ENCODE measurements at regions not wholly inside any gene's neighbourhood (a gene's known extent, or its start where the extent isn't known, plus 50 kb on each side); places are given as distances from the start of the nearest gene placed in this dataset.

DNA sequence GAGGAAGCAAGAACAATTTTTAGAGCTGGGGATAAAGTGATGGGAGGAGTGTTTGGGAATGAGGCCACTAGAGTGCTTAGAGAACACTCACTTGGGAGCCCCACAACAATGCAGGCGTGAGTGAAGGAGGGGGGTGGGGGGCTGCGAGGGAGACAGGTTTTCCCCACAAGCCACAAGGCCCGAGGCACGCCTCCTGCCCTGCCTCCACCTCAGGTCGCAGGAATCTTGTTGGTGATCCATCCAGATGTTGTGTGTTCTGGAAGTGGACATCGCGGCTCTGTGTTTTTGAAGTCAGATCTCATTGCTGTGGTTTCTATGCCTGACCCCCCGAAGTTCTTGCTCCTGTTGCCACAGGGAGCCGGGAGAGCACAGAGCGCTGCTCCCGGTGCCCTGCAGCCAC is 178.0 kb upstream of the BMPER start:
- TF ChIP-seq, protein P1, sequence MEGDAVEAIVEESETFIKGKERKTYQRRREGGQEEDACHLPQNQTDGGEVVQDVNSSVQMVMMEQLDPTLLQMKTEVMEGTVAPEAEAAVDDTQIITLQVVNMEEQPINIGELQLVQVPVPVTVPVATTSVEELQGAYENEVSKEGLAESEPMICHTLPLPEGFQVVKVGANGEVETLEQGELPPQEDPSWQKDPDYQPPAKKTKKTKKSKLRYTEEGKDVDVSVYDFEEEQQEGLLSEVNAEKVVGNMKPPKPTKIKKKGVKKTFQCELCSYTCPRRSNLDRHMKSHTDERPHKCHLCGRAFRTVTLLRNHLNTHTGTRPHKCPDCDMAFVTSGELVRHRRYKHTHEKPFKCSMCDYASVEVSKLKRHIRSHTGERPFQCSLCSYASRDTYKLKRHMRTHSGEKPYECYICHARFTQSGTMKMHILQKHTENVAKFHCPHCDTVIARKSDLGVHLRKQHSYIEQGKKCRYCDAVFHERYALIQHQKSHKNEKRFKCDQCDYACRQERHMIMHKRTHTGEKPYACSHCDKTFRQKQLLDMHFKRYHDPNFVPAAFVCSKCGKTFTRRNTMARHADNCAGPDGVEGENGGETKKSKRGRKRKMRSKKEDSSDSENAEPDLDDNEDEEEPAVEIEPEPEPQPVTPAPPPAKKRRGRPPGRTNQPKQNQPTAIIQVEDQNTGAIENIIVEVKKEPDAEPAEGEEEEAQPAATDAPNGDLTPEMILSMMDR (IDR thresholded peaks at IDR 0.05; ENCODE audit: poor library complexity), result no peak
- TF ChIP-seq EZH2 (IDR thresholded peaks at IDR 0.05; ENCODE audit: borderline replicate concordance) (no peak), EZH2phosphoT487 (IDR thresholded peaks at IDR 0.05; ENCODE audit: low read depth, severe bottlenecking, unreplicated experiment) (no peak)
- H3K27ac ChIP-seq, result no peak overlapping the region
- no peak for DNase-seq (ENCODE audit: low spot score)
- no peaks in the 10 kb centered on the region for H3K79me2 ChIP-seq
- WGBS (ENCODE audit: low lambda C conversion rate, missing lambda C conversion rate), result 79% methylated on average over 11 of the region's 11 CpGs
- no peak overlapping the region for H3K4me2 ChIP-seq
- no peaks in the 10 kb centered on the region for H4K20me1 ChIP-seq (ENCODE audit: insufficient read depth, poor library complexity, severe bottlenecking)
- no peaks in the 10 kb centered on the region for H3K36me3 ChIP-seq (replicated peaks; ENCODE audit: insufficient read depth, low read depth)
- H3K4me3 ChIP-seq, result no peak overlapping the region
- H3K9me3 ChIP-seq (ENCODE audit: low read depth), result no peaks in the 10 kb centered on the region
- H3K9me2 ChIP-seq (replicated peaks; ENCODE audit: insufficient read depth), result no peaks in the 10 kb centered on the region
- no peaks in the 10 kb centered on the region for H3K27me3 ChIP-seq
- H3K4me1 ChIP-seq (ENCODE audit: insufficient read depth), result peaks cover 10% of the 10 kb centered on the region
- H2AFZ ChIP-seq, result no peak overlapping the region

DNA sequence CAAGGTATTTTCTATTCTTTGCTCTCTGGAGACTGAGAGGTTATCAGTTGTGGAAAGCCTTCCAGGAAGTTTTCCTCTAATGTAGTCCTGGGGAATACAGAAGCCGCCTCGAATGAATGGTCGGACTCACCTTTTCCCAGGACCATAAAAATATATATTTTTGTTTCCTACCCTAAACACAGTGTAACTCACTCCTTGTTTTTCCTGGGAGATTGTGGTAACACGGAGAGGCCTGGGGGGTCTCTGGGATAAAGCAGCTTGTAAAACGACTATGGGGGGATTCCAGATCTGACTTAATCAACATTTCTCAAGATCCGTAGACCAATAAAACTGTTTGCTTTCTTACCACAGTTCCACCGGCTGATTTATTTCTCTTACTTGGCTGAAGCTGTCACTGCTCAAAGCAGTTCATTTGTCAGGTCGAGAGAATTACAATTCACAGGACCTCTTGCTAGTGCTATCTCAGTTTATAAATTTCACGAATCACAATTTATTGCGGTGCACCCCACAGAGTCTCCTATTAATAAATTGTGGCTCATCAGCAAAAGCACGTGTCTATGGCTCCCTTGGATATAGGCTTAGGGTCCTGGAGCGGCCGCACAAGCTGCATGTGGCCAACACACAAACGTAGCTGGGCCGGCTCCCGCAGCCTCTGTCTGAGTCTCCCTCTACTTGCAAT is 176.3 kb upstream of the BMPER start:
- peak overlapping the region; percentile 34 for H3K4me2 ChIP-seq
- no peaks in the 10 kb centered on the region for H3K27me3 ChIP-seq
- TF ChIP-seq EZH2 (IDR thresholded peaks at IDR 0.05; ENCODE audit: borderline replicate concordance) (no peak), EZH2phosphoT487 (IDR thresholded peaks at IDR 0.05; ENCODE audit: low read depth, severe bottlenecking, unreplicated experiment) (no peak)
- TF ChIP-seq, protein P1 (IDR thresholded peaks at IDR 0.05; ENCODE audit: poor library complexity), result no peak
- H3K36me3 ChIP-seq (replicated peaks; ENCODE audit: insufficient read depth, low read depth), result no peaks in the 10 kb centered on the region
- no peak overlapping the region for H3K27ac ChIP-seq
- H3K4me1 ChIP-seq (ENCODE audit: insufficient read depth), result peaks cover 4% of the 10 kb centered on the region
- H3K9me3 ChIP-seq (ENCODE audit: low read depth), result no peaks in the 10 kb centered on the region
- H2AFZ ChIP-seq, result no peak overlapping the region
- no peak overlapping the region for H3K4me3 ChIP-seq
- no peaks in the 10 kb centered on the region for H4K20me1 ChIP-seq (ENCODE audit: insufficient read depth, poor library complexity, severe bottlenecking)
- DNase-seq (ENCODE audit: low spot score), result no peak
- no peaks in the 10 kb centered on the region for H3K9me2 ChIP-seq (replicated peaks; ENCODE audit: insufficient read depth)
- 45% methylated on average over 16 of the region's 16 CpGs for WGBS (ENCODE audit: low lambda C conversion rate, missing lambda C conversion rate)
- H3K79me2 ChIP-seq, result no peaks in the 10 kb centered on the region

DNA sequence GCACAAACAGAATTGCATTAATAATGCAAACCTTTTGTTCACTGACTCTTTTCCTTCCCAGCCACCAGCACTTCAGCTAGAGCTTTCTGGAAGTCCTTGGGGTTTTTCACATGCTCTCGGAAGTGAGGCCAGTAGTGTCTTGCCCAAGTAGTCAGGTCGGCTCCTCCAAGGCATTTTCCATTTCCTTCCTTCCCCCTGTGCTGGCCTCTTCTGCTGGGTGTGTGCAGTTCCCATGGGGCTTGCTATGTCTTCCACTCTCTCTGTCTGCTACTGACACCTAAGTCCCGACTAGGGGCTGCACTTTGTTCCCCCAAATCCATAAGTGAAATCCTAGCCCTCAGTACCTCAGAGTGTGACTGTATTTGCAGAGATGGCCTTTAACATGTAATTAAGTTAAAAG is 175.6 kb upstream of the BMPER start:
- DNase-seq (ENCODE audit: low spot score), result no peak
- WGBS (ENCODE audit: low lambda C conversion rate, missing lambda C conversion rate), result 69% methylated on average over 3 of the region's 3 CpGs

More for the DNA sequence above, 175.6 kb upstream of the BMPER start:
- Histone ChIP-seq H3K4me1 (ENCODE audit: insufficient read depth) (peaks cover 4% of the 10 kb centered on the region), H3K27ac (no peak overlapping the region), H4K20me1 (ENCODE audit: insufficient read depth, poor library complexity, severe bottlenecking) (no peaks in the 10 kb centered on the region), H3K4me2 (no peak overlapping the region), H3K79me2 (no peaks in the 10 kb centered on the region), H3K4me3 (no peak overlapping the region), H3K9me3 (ENCODE audit: low read depth) (no peaks in the 10 kb centered on the region), H3K36me3 (replicated peaks; ENCODE audit: insufficient read depth, low read depth) (no peaks in the 10 kb centered on the region), H3K9me2 (replicated peaks; ENCODE audit: insufficient read depth) (no peaks in the 10 kb centered on the region), H3K27me3 (no peaks in the 10 kb centered on the region), H2AFZ (no peak overlapping the region)
- no peak for TF ChIP-seq EZH2phosphoT487 (IDR thresholded peaks at IDR 0.05; ENCODE audit: low read depth, severe bottlenecking, unreplicated experiment)
- TF ChIP-seq, protein P1 (IDR thresholded peaks at IDR 0.05; ENCODE audit: poor library complexity), result no peak
- TF ChIP-seq EZH2 (IDR thresholded peaks at IDR 0.05; ENCODE audit: borderline replicate concordance), result no peak
